ENCODE measurements at regions not wholly inside any gene's neighbourhood (a gene's known extent, or its start where the extent isn't known, plus 50 kb on each side); places are given as distances from the start of the nearest gene placed in this dataset.

DNA sequence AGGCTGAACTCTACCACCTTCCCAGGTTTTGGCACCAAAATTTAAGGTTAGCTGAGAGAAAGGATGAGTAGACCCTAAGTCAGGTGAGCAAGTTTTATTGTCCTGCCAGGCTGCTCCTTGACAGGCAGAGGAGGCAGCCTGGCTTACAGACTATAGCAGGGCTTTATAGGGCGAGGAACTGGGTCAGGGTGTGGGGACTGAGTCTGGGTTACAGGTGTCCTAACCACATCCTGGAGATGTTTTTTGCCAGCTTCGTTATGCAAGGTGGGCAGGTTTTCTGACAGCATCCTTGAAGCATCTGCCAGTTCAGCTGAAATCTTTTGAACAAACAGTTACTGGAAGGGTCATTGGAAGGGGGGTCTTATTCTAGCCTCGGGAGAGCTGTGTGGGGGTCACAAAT lies 905.7 kb upstream of the SLITRK5 start:
- no peak for TF ChIP-seq EZH2 (IDR thresholded peaks at IDR 0.05; ENCODE audit: borderline replicate concordance, low read depth, low read length, severe bottlenecking)
- TF ChIP-seq, protein P1, sequence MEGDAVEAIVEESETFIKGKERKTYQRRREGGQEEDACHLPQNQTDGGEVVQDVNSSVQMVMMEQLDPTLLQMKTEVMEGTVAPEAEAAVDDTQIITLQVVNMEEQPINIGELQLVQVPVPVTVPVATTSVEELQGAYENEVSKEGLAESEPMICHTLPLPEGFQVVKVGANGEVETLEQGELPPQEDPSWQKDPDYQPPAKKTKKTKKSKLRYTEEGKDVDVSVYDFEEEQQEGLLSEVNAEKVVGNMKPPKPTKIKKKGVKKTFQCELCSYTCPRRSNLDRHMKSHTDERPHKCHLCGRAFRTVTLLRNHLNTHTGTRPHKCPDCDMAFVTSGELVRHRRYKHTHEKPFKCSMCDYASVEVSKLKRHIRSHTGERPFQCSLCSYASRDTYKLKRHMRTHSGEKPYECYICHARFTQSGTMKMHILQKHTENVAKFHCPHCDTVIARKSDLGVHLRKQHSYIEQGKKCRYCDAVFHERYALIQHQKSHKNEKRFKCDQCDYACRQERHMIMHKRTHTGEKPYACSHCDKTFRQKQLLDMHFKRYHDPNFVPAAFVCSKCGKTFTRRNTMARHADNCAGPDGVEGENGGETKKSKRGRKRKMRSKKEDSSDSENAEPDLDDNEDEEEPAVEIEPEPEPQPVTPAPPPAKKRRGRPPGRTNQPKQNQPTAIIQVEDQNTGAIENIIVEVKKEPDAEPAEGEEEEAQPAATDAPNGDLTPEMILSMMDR (IDR thresholded peaks at IDR 0.05; ENCODE audit: extremely low read depth in 1 of 2, insufficient read depth in 1 of 2, low read depth in 1 of 2, low read length in 2 of 2): no peak
- no peak for TF ChIP-seq POLR2A (IDR thresholded peaks at IDR 0.05; ENCODE audit: low read depth, low read length)
- TF ChIP-seq MYC (IDR thresholded peaks at IDR 0.05; ENCODE audit: low read depth, low read length): no peak
